ENCODE measurements at regions not wholly inside any gene's neighbourhood (a gene's known extent, or its start where the extent isn't known, plus 50 kb on each side); places are given as distances from the start of the nearest gene placed in this dataset.

DNA sequence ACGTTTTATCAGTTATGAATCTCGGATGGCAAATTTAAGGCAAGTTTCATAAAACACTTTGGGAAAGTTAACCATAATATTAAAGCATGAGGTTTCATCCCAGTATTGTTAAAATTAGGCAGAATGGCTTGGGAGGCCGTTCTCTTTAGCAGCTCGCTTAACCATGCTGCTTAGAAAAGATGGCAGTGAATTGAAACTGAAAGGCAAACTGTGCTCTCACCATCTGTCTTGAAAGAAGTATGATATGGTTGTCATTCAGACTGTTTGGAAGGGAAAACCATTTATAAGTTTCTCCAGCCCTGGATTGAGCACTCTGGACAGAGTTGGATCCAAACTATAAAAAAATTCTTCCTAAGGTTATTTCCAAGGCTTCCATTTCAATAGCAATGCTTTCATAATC lies 332.3 kb upstream of the SUCLG2 start:
- Histone ChIP-seq H3K4me1 (no peaks in the 10 kb centered on the region), H3K9me3 (no peaks in the 10 kb centered on the region), H3K4me2 (no peak overlapping the region), H3K4me3 (no peak overlapping the region), H3K27ac (no peak overlapping the region)
- DNase-seq (ENCODE audit: low read depth in 1 of 2, low spot score in 1 of 2), result no peak
- no peak for ATAC-seq
- POLR2A ChIA-PET, result no interaction called here
- WGBS (ENCODE audit: missing lambda C conversion rate), result 11% methylated on average over 4 of the region's 4 CpGs
- FAIRE-seq, result no peak
- CTCF ChIA-PET, result no interaction called here
- TF ChIP-seq, protein P1, sequence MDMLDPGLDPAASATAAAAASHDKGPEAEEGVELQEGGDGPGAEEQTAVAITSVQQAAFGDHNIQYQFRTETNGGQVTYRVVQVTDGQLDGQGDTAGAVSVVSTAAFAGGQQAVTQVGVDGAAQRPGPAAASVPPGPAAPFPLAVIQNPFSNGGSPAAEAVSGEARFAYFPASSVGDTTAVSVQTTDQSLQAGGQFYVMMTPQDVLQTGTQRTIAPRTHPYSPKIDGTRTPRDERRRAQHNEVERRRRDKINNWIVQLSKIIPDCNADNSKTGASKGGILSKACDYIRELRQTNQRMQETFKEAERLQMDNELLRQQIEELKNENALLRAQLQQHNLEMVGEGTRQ (IDR thresholded peaks at IDR 0.05), result no peak
- no peak for TF ChIP-seq CEBPB (IDR thresholded peaks at IDR 0.05)
- TF ChIP-seq, protein P2, sequence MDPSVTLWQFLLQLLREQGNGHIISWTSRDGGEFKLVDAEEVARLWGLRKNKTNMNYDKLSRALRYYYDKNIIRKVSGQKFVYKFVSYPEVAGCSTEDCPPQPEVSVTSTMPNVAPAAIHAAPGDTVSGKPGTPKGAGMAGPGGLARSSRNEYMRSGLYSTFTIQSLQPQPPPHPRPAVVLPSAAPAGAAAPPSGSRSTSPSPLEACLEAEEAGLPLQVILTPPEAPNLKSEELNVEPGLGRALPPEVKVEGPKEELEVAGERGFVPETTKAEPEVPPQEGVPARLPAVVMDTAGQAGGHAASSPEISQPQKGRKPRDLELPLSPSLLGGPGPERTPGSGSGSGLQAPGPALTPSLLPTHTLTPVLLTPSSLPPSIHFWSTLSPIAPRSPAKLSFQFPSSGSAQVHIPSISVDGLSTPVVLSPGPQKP (IDR thresholded peaks at IDR 0.05; ENCODE audit: low read depth, low read length), result no peak
- TF ChIP-seq HOXB5 (CRISPR knock-in tag; IDR thresholded peaks at IDR 0.05), result no peak
- TF ChIP-seq EHMT2 (IDR thresholded peaks at IDR 0.05; ENCODE audit: low read depth), result no peak
- no peak for TF ChIP-seq RARB (CRISPR knock-in tag; IDR thresholded peaks at IDR 0.05)
- no peak for TF ChIP-seq CBX8 (IDR thresholded peaks at IDR 0.05)

DNA sequence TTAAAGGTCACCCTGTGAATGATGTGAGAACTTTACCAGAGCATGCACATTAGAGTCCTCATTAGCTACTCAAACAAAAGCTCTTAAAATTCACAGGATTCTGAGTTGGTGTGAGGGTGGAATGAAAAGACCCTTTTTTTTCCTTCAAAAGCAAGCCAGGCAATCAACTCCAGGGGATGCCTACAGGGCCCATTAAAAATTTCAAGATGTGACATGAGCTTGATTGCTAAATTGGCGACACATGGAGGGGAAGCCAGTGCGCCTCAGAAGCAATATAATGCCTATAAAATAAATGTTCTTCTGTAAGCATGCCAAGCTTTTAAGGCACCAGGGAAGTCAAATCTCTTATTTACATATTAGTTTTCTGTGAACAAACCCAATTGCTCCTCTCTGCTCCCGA lies 328.8 kb upstream of the SUCLG2 start:
- H3K4me2 ChIP-seq, result no peak overlapping the region
- DNase-seq (ENCODE audit: low read depth in 1 of 2, low spot score in 1 of 2) (no peak), ATAC-seq (no peak), FAIRE-seq (no peak)
- TF ChIP-seq, protein P3, sequence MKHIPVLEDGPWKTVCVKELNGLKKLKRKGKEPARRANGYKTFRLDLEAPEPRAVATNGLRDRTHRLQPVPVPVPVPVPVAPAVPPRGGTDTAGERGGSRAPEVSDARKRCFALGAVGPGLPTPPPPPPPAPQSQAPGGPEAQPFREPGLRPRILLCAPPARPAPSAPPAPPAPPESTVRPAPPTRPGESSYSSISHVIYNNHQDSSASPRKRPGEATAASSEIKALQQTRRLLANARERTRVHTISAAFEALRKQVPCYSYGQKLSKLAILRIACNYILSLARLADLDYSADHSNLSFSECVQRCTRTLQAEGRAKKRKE (CRISPR knock-in tag; IDR thresholded peaks at IDR 0.05; ENCODE audit: low read depth), result no peak
- TF ChIP-seq KDM1A (IDR thresholded peaks at IDR 0.05; ENCODE audit: low read depth), result no peak
- TF ChIP-seq, protein P4, sequence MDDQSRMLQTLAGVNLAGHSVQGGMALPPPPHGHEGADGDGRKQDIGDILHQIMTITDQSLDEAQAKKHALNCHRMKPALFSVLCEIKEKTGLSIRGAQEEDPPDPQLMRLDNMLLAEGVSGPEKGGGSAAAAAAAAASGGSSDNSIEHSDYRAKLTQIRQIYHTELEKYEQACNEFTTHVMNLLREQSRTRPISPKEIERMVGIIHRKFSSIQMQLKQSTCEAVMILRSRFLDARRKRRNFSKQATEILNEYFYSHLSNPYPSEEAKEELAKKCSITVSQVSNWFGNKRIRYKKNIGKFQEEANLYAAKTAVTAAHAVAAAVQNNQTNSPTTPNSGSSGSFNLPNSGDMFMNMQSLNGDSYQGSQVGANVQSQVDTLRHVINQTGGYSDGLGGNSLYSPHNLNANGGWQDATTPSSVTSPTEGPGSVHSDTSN (IDR thresholded peaks at IDR 0.05), result no peak
- no peak for TF ChIP-seq FOSB (CRISPR knock-in tag; IDR thresholded peaks at IDR 0.05)
- TF ChIP-seq JUN (IDR thresholded peaks at IDR 0.05), result no peak
- TF ChIP-seq KDM5A (IDR thresholded peaks at IDR 0.05), result no peak
- TF ChIP-seq, protein P5, sequence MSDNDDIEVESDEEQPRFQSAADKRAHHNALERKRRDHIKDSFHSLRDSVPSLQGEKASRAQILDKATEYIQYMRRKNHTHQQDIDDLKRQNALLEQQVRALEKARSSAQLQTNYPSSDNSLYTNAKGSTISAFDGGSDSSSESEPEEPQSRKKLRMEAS (IDR thresholded peaks at IDR 0.05), result no peak
- no peak for TF ChIP-seq EHF (CRISPR knock-in tag; IDR thresholded peaks at IDR 0.05)
- TF ChIP-seq FOXS1 (CRISPR knock-in tag; IDR thresholded peaks at IDR 0.05), result no peak
- H3K9me3 ChIP-seq, result no peaks in the 10 kb centered on the region
- ChIA-PET CTCF (no interaction called here), POLR2A (no interaction called here)
- 55% methylated on average over 3 of the region's 3 CpGs for WGBS (ENCODE audit: missing lambda C conversion rate)
- no peak overlapping the region for H3K4me3 ChIP-seq
- H3K4me1 ChIP-seq, result no peaks in the 10 kb centered on the region
- H3K27ac ChIP-seq, result no peak overlapping the region

DNA sequence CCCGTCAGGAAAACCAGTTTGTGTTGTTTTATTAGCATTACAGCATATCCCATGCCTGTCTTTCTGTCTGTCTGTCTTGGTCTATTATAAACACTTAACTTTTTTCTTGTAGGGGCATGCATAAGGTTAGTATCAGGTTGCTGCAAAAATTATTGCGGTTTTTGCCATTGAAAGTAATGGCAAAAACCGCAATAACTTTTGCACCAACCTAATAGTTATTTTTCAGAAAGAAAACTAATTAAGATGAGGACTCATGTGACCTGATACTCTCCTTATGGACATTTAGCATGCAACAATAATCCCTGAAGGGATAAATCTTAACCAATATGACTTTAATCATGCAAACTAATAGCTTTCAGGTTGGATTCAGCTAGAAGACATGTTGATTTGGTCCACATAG lies 326.7 kb upstream of the SUCLG2 start:
- Histone ChIP-seq H3K4me3 (no peak overlapping the region), H3K27ac (no peak overlapping the region), H3K4me1 (no peaks in the 10 kb centered on the region), H3K9me3 (no peaks in the 10 kb centered on the region), H3K4me2 (no peak overlapping the region)
- TF ChIP-seq SMC3 (IDR thresholded peaks at IDR 0.05) (no peak), NR3C1 (IDR thresholded peaks at IDR 0.05) (no peak), JUN (IDR thresholded peaks at IDR 0.05) (no peak), KDM1A (IDR thresholded peaks at IDR 0.05; ENCODE audit: low read depth) (no peak), JUNB (IDR thresholded peaks at IDR 0.05) (no peak), RAD21 (conservative IDR thresholded peaks at IDR 0.05 in 1 of 2, IDR thresholded peaks at IDR 0.05 in 1 of 2) (no peak)
- TF ChIP-seq, protein P6, sequence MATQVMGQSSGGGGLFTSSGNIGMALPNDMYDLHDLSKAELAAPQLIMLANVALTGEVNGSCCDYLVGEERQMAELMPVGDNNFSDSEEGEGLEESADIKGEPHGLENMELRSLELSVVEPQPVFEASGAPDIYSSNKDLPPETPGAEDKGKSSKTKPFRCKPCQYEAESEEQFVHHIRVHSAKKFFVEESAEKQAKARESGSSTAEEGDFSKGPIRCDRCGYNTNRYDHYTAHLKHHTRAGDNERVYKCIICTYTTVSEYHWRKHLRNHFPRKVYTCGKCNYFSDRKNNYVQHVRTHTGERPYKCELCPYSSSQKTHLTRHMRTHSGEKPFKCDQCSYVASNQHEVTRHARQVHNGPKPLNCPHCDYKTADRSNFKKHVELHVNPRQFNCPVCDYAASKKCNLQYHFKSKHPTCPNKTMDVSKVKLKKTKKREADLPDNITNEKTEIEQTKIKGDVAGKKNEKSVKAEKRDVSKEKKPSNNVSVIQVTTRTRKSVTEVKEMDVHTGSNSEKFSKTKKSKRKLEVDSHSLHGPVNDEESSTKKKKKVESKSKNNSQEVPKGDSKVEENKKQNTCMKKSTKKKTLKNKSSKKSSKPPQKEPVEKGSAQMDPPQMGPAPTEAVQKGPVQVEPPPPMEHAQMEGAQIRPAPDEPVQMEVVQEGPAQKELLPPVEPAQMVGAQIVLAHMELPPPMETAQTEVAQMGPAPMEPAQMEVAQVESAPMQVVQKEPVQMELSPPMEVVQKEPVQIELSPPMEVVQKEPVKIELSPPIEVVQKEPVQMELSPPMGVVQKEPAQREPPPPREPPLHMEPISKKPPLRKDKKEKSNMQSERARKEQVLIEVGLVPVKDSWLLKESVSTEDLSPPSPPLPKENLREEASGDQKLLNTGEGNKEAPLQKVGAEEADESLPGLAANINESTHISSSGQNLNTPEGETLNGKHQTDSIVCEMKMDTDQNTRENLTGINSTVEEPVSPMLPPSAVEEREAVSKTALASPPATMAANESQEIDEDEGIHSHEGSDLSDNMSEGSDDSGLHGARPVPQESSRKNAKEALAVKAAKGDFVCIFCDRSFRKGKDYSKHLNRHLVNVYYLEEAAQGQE (IDR thresholded peaks at IDR 0.05), result no peak
- FAIRE-seq (no peak), DNase-seq (ENCODE audit: low read depth in 1 of 2, low spot score in 1 of 2) (no peak), ATAC-seq (no peak)
- ChIA-PET CTCF (no interaction called here), POLR2A (no interaction called here)
- 19% methylated on average over 3 of the region's 3 CpGs for WGBS (ENCODE audit: missing lambda C conversion rate)

Measured in A549 (cell line).